ENCODE measurements at regions not wholly inside any gene's neighbourhood (a gene's known extent, or its start where the extent isn't known, plus 50 kb on each side); places are given as distances from the start of the nearest gene placed in this dataset.

DNA sequence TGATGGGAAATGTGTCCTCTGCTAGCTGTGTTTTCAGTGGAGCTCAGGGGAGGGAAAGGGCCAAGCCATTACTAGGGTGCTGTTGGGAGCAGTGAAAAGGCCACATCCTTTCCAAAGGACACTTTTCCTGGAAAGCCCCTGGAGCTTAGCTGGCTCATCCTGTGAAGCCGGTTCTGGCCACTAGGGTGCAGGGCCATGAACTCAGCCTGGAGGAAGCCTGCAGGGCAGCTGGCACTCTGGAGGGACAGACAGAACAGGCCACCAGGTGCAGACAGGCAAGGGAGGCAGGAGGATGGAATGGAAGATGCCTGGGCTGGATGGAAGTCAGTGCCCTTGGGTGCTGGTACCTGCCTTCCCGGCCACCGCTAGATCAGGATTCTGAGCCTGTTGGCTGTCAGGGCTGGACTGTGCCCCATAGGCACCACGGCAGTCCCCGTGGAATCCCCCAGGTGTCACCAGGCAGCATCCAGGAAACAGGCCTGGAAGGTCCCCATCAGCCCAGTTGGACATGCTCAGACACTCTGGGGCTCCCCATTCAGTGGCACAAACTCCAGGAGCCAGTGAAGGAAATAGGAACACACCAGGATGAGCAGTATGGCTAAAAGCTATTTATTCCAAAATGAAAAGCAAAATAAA, 76.2 kb upstream of the C2CD4B start:
- DNase-seq (ENCODE audit: low read depth), result no peak

DNA sequence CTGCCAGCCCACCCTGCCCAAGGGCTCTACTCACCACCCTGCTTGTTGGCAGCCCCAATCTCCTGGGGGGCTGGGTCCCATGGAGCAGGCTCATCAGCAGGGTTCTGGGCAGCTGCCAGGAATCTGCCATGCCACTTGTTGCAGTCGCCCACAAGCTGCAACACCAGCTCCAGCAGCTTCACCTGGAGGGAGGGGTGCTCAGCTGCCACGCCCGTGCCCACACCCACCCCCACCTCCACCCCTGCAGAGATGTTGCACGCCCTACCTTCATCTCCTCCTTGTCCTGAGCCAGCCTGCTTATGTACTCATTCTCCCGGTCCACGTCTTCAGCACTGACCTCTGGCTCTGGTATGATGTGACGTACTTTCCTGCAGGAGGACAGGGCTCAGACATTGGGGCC, 77.9 kb upstream of the C2CD4B start:
- DNase-seq (ENCODE audit: low read depth), result no peak
- no peak overlapping the region for H3K4me3 ChIP-seq (ENCODE audit: low read length)
- TF ChIP-seq, protein P1, sequence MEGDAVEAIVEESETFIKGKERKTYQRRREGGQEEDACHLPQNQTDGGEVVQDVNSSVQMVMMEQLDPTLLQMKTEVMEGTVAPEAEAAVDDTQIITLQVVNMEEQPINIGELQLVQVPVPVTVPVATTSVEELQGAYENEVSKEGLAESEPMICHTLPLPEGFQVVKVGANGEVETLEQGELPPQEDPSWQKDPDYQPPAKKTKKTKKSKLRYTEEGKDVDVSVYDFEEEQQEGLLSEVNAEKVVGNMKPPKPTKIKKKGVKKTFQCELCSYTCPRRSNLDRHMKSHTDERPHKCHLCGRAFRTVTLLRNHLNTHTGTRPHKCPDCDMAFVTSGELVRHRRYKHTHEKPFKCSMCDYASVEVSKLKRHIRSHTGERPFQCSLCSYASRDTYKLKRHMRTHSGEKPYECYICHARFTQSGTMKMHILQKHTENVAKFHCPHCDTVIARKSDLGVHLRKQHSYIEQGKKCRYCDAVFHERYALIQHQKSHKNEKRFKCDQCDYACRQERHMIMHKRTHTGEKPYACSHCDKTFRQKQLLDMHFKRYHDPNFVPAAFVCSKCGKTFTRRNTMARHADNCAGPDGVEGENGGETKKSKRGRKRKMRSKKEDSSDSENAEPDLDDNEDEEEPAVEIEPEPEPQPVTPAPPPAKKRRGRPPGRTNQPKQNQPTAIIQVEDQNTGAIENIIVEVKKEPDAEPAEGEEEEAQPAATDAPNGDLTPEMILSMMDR (conservative IDR thresholded peaks at IDR 0.05; ENCODE audit: low read length), result no peak

More for the DNA sequence above, 76.2 kb upstream of the C2CD4B start:
- TF ChIP-seq, protein P1 (conservative IDR thresholded peaks at IDR 0.05; ENCODE audit: low read length), result peak; percentile 43
- no peak overlapping the region for H3K4me3 ChIP-seq (ENCODE audit: low read length)

DNA sequence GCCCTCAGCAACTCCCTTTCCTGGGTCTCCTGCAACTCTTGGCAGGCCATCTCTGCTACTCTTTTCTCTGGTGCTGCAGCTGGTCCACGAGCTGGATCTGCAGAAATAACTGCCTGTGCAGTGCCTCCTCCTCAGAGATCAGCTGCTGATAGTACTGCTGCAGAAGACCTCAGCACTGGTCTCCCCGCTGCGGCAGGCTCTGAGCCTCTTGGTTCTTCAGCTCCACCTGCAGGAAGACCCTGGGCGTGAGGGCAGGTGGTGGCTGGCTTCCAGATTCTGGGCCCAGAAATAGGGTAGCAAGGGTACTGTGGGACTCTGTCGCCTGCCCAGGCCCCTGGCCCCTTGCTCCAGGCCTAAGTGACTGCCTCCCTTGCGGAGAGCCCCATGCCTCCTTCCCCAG, 79.7 kb upstream of the C2CD4B start:
- H3K4me3 ChIP-seq (ENCODE audit: low read length), result no peak overlapping the region
- TF ChIP-seq, protein P1 (conservative IDR thresholded peaks at IDR 0.05; ENCODE audit: low read length), result no peak
- DNase-seq (ENCODE audit: low read depth), result no peak

DNA sequence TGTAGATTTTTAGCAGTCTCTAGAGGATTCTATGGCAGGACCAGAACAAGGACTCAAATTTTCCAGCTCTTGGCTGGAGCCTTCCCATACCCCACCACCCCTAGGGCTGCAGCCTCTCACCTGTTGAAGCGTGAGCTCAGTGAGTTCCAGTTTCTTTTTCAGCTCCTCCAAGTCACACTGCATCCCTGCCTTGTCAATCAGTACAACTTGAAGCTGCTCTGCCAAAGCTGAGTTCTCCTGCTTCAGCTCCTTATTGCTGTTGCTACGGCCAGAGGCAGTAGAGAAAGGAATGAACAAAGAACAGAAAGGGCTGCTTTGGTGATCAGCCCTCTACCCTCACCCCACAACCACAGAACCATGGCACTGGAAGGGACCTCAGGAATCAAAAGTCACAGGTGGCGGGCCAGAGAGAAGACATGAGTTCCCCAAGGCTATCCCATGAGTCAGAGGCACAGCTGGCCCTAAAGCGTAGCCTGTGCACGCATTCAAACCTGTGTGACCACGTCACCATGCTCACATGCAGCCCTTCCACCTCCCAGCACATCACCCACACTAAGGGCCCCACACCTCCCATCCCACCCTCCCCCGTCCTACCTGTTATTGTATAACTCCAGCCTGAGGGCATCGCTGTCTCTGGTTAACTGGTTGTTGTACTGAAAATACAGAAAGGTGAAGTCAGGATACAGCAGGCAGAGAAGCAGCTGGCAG, 83.3 kb upstream of the C2CD4B start:
- no peak for DNase-seq (ENCODE audit: low read depth)

DNA sequence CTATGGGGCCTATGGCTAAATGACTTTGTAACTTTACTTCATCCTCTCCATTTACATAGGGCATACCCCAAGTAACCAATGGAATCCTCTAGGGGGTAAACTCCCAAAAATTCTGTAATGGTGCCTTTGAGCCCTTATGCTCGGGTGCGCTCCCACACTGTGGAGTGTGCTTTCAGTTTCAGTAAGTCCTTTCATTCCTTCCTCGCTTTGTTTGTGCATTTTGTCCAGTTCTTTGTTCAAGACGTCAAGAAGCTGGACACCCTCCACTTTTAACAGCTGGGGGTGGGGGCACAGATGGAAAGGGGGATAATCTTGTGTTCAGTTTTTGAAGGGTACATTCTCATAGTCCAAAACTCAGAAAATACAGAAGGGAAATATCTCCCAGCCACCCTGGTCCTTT, 84.4 kb upstream of the C2CD4B start:
- no peak for DNase-seq (ENCODE audit: low read depth)
- H3K4me3 ChIP-seq (ENCODE audit: low read length), result no peak overlapping the region
- TF ChIP-seq, protein P1 (conservative IDR thresholded peaks at IDR 0.05; ENCODE audit: low read length), result no peak

More for the DNA sequence above, 83.3 kb upstream of the C2CD4B start:
- H3K4me3 ChIP-seq (ENCODE audit: low read length), result no peak overlapping the region
- TF ChIP-seq, protein P1 (conservative IDR thresholded peaks at IDR 0.05; ENCODE audit: low read length), result no peak

DNA sequence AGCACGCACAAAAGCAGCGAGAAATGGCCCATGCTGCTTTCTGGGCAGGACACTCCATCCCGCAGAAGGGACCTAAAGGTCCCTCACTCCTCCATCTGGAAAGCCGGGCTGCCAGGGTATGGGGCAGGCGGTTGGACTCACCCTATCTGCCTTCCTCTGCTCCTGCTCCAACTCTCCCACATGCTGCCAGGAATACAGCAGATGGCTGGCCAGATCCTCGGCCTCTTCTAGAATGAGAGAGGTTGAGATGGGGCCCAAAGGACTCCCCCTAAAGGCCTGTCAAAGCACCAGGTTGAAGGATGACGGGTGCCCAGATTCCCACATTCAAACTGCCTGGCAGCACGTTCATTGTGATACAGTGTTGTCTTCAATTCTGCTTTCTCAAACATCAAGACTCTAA, 85.1 kb upstream of the C2CD4B start:
- TF ChIP-seq, protein P1 (conservative IDR thresholded peaks at IDR 0.05; ENCODE audit: low read length), result no peak
- no peak for DNase-seq (ENCODE audit: low read depth)
- no peak overlapping the region for H3K4me3 ChIP-seq (ENCODE audit: low read length)

DNA sequence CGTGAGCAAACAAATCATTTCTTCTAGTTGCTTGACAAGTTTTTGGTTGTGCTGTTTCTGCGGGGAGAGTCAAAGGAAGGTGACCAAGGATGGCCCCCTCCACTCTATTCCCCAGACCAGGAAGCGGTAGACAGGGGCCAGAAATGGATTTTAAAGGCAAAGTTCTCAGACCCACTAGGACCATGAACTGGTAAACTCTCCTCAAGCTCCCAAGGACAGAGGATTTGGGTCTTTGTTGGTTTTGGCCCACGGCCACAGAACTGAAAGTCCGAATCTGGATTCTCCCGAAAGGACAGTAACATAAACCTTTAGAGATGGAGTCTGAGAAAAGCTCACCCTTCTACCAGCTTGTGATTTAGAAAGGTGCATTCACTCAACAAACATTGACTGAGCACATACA, 85.9 kb upstream of the C2CD4B start:
- TF ChIP-seq, protein P1 (conservative IDR thresholded peaks at IDR 0.05; ENCODE audit: low read length), result no peak

More for the DNA sequence above, 85.9 kb upstream of the C2CD4B start:
- DNase-seq (ENCODE audit: low read depth), result no peak
- no peak overlapping the region for H3K4me3 ChIP-seq (ENCODE audit: low read length)
